ENCODE measurements at regions not wholly inside any gene's neighbourhood (a gene's known extent, or its start where the extent isn't known, plus 50 kb on each side); places are given as distances from the start of the nearest gene placed in this dataset.

DNA sequence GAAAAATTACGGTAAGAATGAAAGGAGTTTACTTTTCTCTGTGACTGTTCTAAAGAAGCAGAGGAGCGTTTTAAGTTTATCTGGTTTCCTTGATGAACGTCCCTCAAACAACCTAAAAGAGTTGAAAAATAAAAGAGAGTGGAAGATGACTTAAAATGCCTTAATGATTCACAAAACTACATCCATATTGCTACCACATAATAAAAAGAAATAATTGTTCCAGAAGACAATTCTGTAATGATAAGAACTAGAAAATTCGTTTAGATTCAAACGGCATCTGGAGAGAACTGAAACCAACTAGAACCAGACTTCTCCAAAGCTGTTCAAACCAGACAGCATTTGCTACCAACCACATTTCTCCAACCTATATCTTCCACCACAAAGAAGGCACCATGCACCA lies 68.1 kb downstream of the TEKT4 start:
- DNase-seq (no peak), ATAC-seq (no peak)
- Histone ChIP-seq H3K4me1 (no peaks in the 10 kb centered on the region), H3K27ac (no peak overlapping the region), H3K36me3 (no peaks in the 10 kb centered on the region), H3K27me3 (peaks cover 0 to 5% of the 10 kb centered on the region in 2 donors), H3K4me3 (no peak overlapping the region), H3K9me3 (no peaks in the 10 kb centered on the region)
- TF ChIP-seq, protein P1, sequence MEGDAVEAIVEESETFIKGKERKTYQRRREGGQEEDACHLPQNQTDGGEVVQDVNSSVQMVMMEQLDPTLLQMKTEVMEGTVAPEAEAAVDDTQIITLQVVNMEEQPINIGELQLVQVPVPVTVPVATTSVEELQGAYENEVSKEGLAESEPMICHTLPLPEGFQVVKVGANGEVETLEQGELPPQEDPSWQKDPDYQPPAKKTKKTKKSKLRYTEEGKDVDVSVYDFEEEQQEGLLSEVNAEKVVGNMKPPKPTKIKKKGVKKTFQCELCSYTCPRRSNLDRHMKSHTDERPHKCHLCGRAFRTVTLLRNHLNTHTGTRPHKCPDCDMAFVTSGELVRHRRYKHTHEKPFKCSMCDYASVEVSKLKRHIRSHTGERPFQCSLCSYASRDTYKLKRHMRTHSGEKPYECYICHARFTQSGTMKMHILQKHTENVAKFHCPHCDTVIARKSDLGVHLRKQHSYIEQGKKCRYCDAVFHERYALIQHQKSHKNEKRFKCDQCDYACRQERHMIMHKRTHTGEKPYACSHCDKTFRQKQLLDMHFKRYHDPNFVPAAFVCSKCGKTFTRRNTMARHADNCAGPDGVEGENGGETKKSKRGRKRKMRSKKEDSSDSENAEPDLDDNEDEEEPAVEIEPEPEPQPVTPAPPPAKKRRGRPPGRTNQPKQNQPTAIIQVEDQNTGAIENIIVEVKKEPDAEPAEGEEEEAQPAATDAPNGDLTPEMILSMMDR (IDR thresholded peaks at IDR 0.05) = no peak
- intact Hi-C loops (cut with DNase I) = no loop called here

DNA sequence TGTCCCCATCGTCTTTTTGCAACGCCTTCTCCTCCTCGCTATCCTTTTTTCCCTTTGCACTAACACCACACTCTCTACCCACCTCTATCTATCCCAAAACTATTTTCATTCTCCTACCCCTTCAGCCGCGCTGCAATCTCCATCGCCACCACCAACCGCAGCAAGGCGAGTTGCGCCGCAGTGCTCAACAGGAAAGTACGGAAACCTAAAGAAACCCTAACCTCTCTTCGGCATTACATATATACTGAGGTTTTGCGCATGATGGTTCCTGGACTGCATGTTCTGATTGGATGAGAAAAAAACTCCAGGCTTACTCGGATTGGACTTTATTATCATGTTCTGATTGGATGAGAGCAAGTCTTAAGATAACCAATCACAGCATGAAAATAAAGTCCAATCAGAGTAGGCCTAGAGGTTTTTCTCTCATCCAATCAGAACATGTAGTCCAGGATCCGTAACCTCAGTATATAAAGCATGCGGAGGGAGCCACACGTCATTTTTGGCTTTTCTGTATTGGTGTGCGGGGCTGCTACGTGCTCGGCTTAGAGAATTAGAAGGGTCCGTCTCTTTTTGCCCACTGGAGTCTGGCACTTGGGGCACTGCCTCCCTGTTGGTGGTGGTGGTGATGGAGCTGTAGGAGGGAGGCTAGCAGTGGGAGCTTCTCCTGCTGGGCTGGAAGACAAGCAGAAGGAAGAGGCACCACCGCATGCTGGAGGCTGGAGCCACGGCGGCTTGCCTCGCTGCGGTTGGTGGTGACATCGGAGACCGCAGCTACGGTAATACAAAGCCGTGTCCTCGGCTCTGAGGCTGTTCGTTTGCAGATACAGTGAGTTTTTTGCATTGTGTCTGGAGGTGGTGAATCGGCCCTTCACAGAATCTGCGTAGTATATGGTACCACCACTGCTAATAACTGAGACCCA lies 76.1 kb downstream of the TEKT4 start:
- TF ChIP-seq, protein P1 (IDR thresholded peaks at IDR 0.05) = no peak
- Histone ChIP-seq H3K4me1 (no peaks in the 10 kb centered on the region), H3K36me3 (no peaks in the 10 kb centered on the region), H3K27me3 (no peaks in the 10 kb centered on the region), H3K27ac (no peak overlapping the region), H3K9me3 (no peaks in the 10 kb centered on the region), H3K4me3 (no peak overlapping the region)
- ATAC-seq (no peak), DNase-seq (no peak)
- intact Hi-C loops (cut with DNase I) = no loop called here

DNA sequence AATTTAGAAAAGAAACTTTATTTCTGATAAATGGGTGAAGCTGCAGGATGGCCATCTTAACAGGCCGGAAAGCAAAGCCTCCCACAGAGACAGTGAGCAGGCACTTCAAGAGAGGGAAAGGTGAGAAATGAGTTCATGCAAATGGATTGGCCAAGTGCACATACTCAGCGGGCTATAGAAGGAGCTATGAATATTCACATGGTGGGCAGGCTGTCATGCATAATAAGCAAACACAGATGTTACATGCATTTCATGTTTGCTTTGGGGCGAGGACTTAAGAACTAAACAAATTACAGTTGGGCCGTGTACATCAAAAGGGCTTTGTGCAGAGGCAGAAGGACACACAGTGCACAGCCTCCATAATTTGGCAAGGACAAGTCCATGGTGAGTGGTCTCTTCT lies 69.8 kb upstream of the MAL start:
- ATAC-seq (no peak), DNase-seq (no peak)
- Histone ChIP-seq H3K27ac (no peak overlapping the region), H3K9me3 (no peaks in the 10 kb centered on the region), H3K27me3 (peaks cover 0 to 24% of the 10 kb centered on the region in 2 donors), H3K36me3 (no peaks in the 10 kb centered on the region), H3K4me1 (no peaks in the 10 kb centered on the region), H3K4me3 (no peak overlapping the region)
- TF ChIP-seq, protein P1 (IDR thresholded peaks at IDR 0.05) = no peak
- intact Hi-C loops (cut with DNase I) = no loop called here

DNA sequence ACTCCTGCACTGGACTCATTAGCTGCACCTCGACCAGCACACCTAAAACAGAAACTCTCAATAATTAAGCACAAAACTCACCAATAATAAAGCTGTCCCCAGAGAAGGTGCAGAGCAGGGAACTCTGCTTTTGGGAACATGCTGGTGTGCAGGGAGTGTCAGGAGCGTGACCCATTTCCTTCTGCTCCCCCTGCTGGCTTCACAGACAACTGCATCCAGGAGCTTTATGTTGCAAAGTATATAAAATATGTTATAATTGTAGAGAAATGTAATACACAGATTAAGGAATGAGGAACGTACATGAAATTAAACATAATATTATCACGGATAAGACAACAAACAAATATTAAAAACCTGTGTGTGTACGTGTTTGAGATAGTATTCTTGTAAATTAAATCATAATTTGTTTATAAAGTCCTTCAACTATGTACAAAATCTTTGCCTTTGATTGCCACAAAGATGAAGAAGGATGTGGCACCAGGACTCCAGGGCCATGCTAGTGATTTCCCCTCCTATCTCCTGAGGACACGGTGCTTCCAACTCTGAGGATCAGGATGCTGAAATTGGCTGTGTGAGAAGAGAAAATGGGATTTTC lies 68.6 kb upstream of the MAL start:
- intact Hi-C loops (cut with DNase I) = no loop called here
- no peaks in the 10 kb centered on the region for H3K9me3 ChIP-seq
- H3K4me1 ChIP-seq = no peaks in the 10 kb centered on the region
- TF ChIP-seq, protein P1 (IDR thresholded peaks at IDR 0.05) = peak; percentile 70 to 87
- peak; percentile 78 for ATAC-seq
- no peak overlapping the region for H3K4me3 ChIP-seq
- no peak overlapping the region for H3K27ac ChIP-seq
- H3K27me3 ChIP-seq = peaks cover 0 to 24% of the 10 kb centered on the region in 2 donors
- no peaks in the 10 kb centered on the region for H3K36me3 ChIP-seq
- DNase-seq = peak in 2 of 4 donors; percentile 14 to 48

DNA sequence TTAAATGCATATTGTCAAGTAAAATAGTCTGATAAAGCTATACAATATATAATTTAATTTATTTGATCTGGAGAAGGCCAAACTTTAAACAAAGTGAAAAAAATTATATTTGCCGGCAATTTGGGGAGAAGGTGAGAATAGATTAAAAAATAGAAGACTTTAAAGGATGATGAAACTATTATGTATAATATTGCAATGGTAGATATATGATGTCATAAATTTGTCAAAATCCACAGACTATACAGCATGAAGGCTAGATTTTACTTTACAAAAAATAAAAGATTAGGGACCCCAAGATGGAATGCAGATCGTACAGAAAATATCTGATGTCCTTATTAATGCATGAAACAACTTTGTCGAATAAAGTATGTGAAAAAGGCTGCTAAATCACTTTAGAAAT lies 67.3 kb upstream of the MAL start:
- DNase-seq = no peak
- H3K9me3 ChIP-seq = no peaks in the 10 kb centered on the region
- H3K4me1 ChIP-seq = no peaks in the 10 kb centered on the region
- no peak overlapping the region for H3K27ac ChIP-seq
- peaks cover 0 to 26% of the 10 kb centered on the region in 2 donors for H3K27me3 ChIP-seq
- H3K36me3 ChIP-seq = no peaks in the 10 kb centered on the region
- ATAC-seq = no peak
- TF ChIP-seq, protein P1 (IDR thresholded peaks at IDR 0.05) = no peak
- H3K4me3 ChIP-seq = no peak overlapping the region
- intact Hi-C loops (cut with DNase I) = no loop called here

Measured in left lung (tissue), 4 donors.